NT2/D1 (cell line): ENCODE measurements at regions not wholly inside any gene's neighbourhood (a gene's known extent, or its start where the extent isn't known, plus 50 kb on each side); places are given as distances from the start of the nearest gene placed in this dataset.

Experiments
- DNase-seq: peaks from one replicate; pipeline ENCODE4 v3.0.0-alpha.2; 2011; ENCODE audit warnings: low read depth, low spot score
- H3K27me3 ChIP-seq: 2 replicates; pipeline ENCODE4 v1.6.0; 2011; ENCODE audit warnings: mild to moderate bottlenecking; ENCODE audit not compliant: insufficient read length, insufficient read depth
- H3K36me3 ChIP-seq: 2 replicates; pipeline ENCODE4 v1.6.1; 2011; ENCODE audit warnings: mild to moderate bottlenecking, low read length, mixed read lengths; ENCODE audit not compliant: insufficient read depth, insufficient read length
- H3K4me1 ChIP-seq: 2 replicates; pipeline ENCODE4 v1.5.1; 2011; ENCODE audit not compliant: insufficient read depth, insufficient read length
- H3K4me3 ChIP-seq: 2 replicates; pipeline ENCODE4 v1.5.1; 2011; ENCODE audit warnings: low read depth; ENCODE audit not compliant: insufficient read length
- H3K9ac ChIP-seq: 2 replicates; pipeline ENCODE4 v1.6.0; 2011; ENCODE audit warnings: low read depth; ENCODE audit not compliant: insufficient read length
- H3K9me3 ChIP-seq: 2 replicates; pipeline ENCODE4 v1.5.1; 2011; ENCODE audit warnings: mild to moderate bottlenecking, low read length; ENCODE audit not compliant: insufficient read depth
- SUZ12 ChIP-seq: IDR thresholded peaks from 2 replicates; pipeline ENCODE4 v1.6.1; 2011; ENCODE audit not compliant: insufficient read length, insufficient read depth; ENCODE audit errors: extremely low read depth
- YY1 ChIP-seq: IDR thresholded peaks from 2 replicates; pipeline ENCODE4 v1.6.1; 2011; ENCODE audit not compliant: insufficient read length, insufficient read depth
- ZNF274 ChIP-seq: IDR thresholded peaks from 2 replicates; pipeline ENCODE4 v1.6.1; 2011; ENCODE audit warnings: mild to moderate bottlenecking, low read depth, low read length

GRCh38 chr3:6098516-6099157 is 762.3 kb upstream of the GRM7 start:
- Histone ChIP-seq H3K36me3 (no peaks in the 10 kb centered on the region), H3K9me3 (no peaks in the 10 kb centered on the region), H3K9ac (no peak overlapping the region), H3K27me3 (no peaks in the 10 kb centered on the region), H3K4me1 (no peaks in the 10 kb centered on the region), H3K4me3 (no peak overlapping the region)
- TF ChIP-seq YY1: no peak
- no peak for TF ChIP-seq SUZ12
- no peak for TF ChIP-seq ZNF274
- DNase-seq: no peak

- Histone ChIP-seq H3K4me3 (no peak overlapping the region), H3K4me1 (no peaks in the 10 kb centered on the region), H3K9me3 (no peaks in the 10 kb centered on the region), H3K36me3 (no peaks in the 10 kb centered on the region), H3K9ac (no peak overlapping the region), H3K27me3 (no peaks in the 10 kb centered on the region)
- no peak for DNase-seq
- TF ChIP-seq ZNF274: no peak
These were observed 761.3 kb upstream of the GRM7 start for GRCh38 chr3:6099458-6100075.

GRCh38 chr3:6105187-6105586 is 755.7 kb upstream of the GRM7 start:
- Histone ChIP-seq H3K27me3 (no peaks in the 10 kb centered on the region), H3K36me3 (no peaks in the 10 kb centered on the region), H3K9ac (no peak overlapping the region), H3K9me3 (no peaks in the 10 kb centered on the region), H3K4me1 (no peaks in the 10 kb centered on the region), H3K4me3 (no peak overlapping the region)
- DNase-seq: no peak
- no peak for TF ChIP-seq ZNF274
- TF ChIP-seq YY1: no peak
- TF ChIP-seq SUZ12: no peak

- Histone ChIP-seq H3K4me1 (no peaks in the 10 kb centered on the region), H3K9me3 (no peaks in the 10 kb centered on the region), H3K4me3 (no peak overlapping the region), H3K9ac (no peak overlapping the region), H3K36me3 (no peaks in the 10 kb centered on the region), H3K27me3 (no peaks in the 10 kb centered on the region)
- DNase-seq: no peak
- TF ChIP-seq YY1: no peak
These were observed 752.0 kb upstream of the GRM7 start for GRCh38 chr3:6108957-6109356.

- Histone ChIP-seq H3K9me3 (no peaks in the 10 kb centered on the region), H3K36me3 (no peaks in the 10 kb centered on the region), H3K9ac (no peak overlapping the region), H3K4me1 (no peaks in the 10 kb centered on the region), H3K27me3 (no peaks in the 10 kb centered on the region), H3K4me3 (no peak overlapping the region)
- no peak for TF ChIP-seq YY1
- TF ChIP-seq SUZ12: no peak
- no peak for TF ChIP-seq ZNF274
- no peak for DNase-seq
These were observed 750.5 kb upstream of the GRM7 start for GRCh38 chr3:6110451-6110850.

- DNase-seq: no peak
- Histone ChIP-seq H3K27me3 (no peaks in the 10 kb centered on the region), H3K9ac (no peak overlapping the region), H3K4me1 (no peaks in the 10 kb centered on the region), H3K9me3 (no peaks in the 10 kb centered on the region), H3K4me3 (no peak overlapping the region), H3K36me3 (no peaks in the 10 kb centered on the region)
- TF ChIP-seq YY1: no peak
- no peak for TF ChIP-seq SUZ12
These were observed 748.4 kb upstream of the GRM7 start for GRCh38 chr3:6112546-6112945.

GRCh38 chr3:6113338-6113737 is 747.6 kb upstream of the GRM7 start:
- Histone ChIP-seq H3K9me3 (no peaks in the 10 kb centered on the region), H3K27me3 (no peaks in the 10 kb centered on the region), H3K4me3 (no peak overlapping the region), H3K4me1 (no peaks in the 10 kb centered on the region), H3K36me3 (no peaks in the 10 kb centered on the region), H3K9ac (no peak overlapping the region)
- no peak for TF ChIP-seq YY1
- TF ChIP-seq ZNF274: no peak
- TF ChIP-seq SUZ12: no peak
- DNase-seq: no peak
